ENCODE measurements at regions not wholly inside any gene's neighbourhood (a gene's known extent, or its start where the extent isn't known, plus 50 kb on each side); places are given as distances from the start of the nearest gene placed in this dataset.

- no TSS peak for BruUV-seq (replicated peaks)
- TF ChIP-seq CTCF (IDR thresholded peaks at IDR 0.05; ENCODE audit: unreplicated experiment), result no peak
- no peaks in the 10 kb centered on the region for H3K27me3 Mint-ChIP-seq (ENCODE audit: unreplicated experiment)
- H3K4me1 Mint-ChIP-seq (ENCODE audit: low read depth, unreplicated experiment), result no peaks in the 10 kb centered on the region
- H3K27ac Mint-ChIP-seq (ENCODE audit: unreplicated experiment), result no peak overlapping the region
- intact Hi-C loops (cut with micrococcal nuclease; ENCODE audit: unreplicated experiment), result no loop called here
- no peak overlapping the region for H3K4me3 Mint-ChIP-seq (ENCODE audit: low read depth, unreplicated experiment)
- H3K9me3 Mint-ChIP-seq (ENCODE audit: low read depth, unreplicated experiment), result peaks cover 15% of the 10 kb centered on the region
- no peaks in the 10 kb centered on the region for H3K36me3 Mint-ChIP-seq (ENCODE audit: insufficient read depth, unreplicated experiment)
- CTCF ChIA-PET, result no interaction called here
- DNase-seq, result no peak
Measured at GRCh38 chr12:115090783-115091182, 406.8 kb upstream of the TBX3 start.

GRCh38 chr12:115088995-115089841 lies 405.2 kb upstream of the TBX3 start:
- DNase-seq, result no peak
- intact Hi-C loops (cut with micrococcal nuclease; ENCODE audit: unreplicated experiment), result no loop called here
- no peak overlapping the region for H3K4me3 Mint-ChIP-seq (ENCODE audit: low read depth, unreplicated experiment)
- H3K27ac Mint-ChIP-seq (ENCODE audit: unreplicated experiment), result no peak overlapping the region
- peaks cover 15% of the 10 kb centered on the region for H3K9me3 Mint-ChIP-seq (ENCODE audit: low read depth, unreplicated experiment)
- no TSS peak for BruUV-seq (replicated peaks)
- H3K27me3 Mint-ChIP-seq (ENCODE audit: unreplicated experiment), result no peaks in the 10 kb centered on the region
- no peak for TF ChIP-seq CTCF (IDR thresholded peaks at IDR 0.05; ENCODE audit: unreplicated experiment)
- H3K36me3 Mint-ChIP-seq (ENCODE audit: insufficient read depth, unreplicated experiment), result no peaks in the 10 kb centered on the region
- H3K4me1 Mint-ChIP-seq (ENCODE audit: low read depth, unreplicated experiment), result no peaks in the 10 kb centered on the region
- CTCF ChIA-PET, result no interaction called here

GRCh38 chr12:115088328-115088994 lies 404.5 kb upstream of the TBX3 start:
- BruUV-seq (replicated peaks), result no TSS peak
- CTCF ChIA-PET, result no interaction called here
- Mint-ChIP-seq H3K4me1 (ENCODE audit: low read depth, unreplicated experiment) (no peaks in the 10 kb centered on the region), H3K36me3 (ENCODE audit: insufficient read depth, unreplicated experiment) (no peaks in the 10 kb centered on the region), H3K9me3 (ENCODE audit: low read depth, unreplicated experiment) (peaks cover 13% of the 10 kb centered on the region), H3K27me3 (ENCODE audit: unreplicated experiment) (no peaks in the 10 kb centered on the region), H3K4me3 (ENCODE audit: low read depth, unreplicated experiment) (no peak overlapping the region), H3K27ac (ENCODE audit: unreplicated experiment) (no peak overlapping the region)
- no peak for TF ChIP-seq CTCF (IDR thresholded peaks at IDR 0.05; ENCODE audit: unreplicated experiment)
- DNase-seq, result no peak
- intact Hi-C loops (cut with micrococcal nuclease; ENCODE audit: unreplicated experiment), result no loop called here

GRCh38 chr12:115085594-115085993 lies 401.6 kb upstream of the TBX3 start:
- H3K27ac Mint-ChIP-seq (ENCODE audit: unreplicated experiment), result no peak overlapping the region
- no TSS peak for BruUV-seq (replicated peaks)
- no peaks in the 10 kb centered on the region for H3K27me3 Mint-ChIP-seq (ENCODE audit: unreplicated experiment)
- H3K9me3 Mint-ChIP-seq (ENCODE audit: low read depth, unreplicated experiment), result peaks cover 17% of the 10 kb centered on the region
- no peak overlapping the region for H3K4me3 Mint-ChIP-seq (ENCODE audit: low read depth, unreplicated experiment)
- no peaks in the 10 kb centered on the region for H3K4me1 Mint-ChIP-seq (ENCODE audit: low read depth, unreplicated experiment)
- TF ChIP-seq CTCF (IDR thresholded peaks at IDR 0.05; ENCODE audit: unreplicated experiment), result no peak
- intact Hi-C loops (cut with micrococcal nuclease; ENCODE audit: unreplicated experiment), result no loop called here
- CTCF ChIA-PET, result no interaction called here
- no peak for DNase-seq
- no peaks in the 10 kb centered on the region for H3K36me3 Mint-ChIP-seq (ENCODE audit: insufficient read depth, unreplicated experiment)

All from Calu3 (cell line).